BLaER1 (cell line): ENCODE measurements at regions not wholly inside any gene's neighbourhood (a gene's known extent, or its start where the extent isn't known, plus 50 kb on each side); places are given as distances from the start of the nearest gene placed in this dataset.
"Not testable (repeated sequence)": the region's sequence is repeated elsewhere in the genome, so short reads cannot be mapped to it uniquely, and the experiment has no call there.

Source experiments
- H3K27ac ChIP-seq: shearing (Covaris generic); formaldehyde crosslinking; 2 replicates; pipeline ENCODE4 v1.8.1; 2022
- H3K27me3 ChIP-seq: shearing (Covaris generic); formaldehyde crosslinking; 2 replicates; pipeline ENCODE4 v1.8.1; 2022
- H3K36me3 ChIP-seq: shearing (Covaris generic); formaldehyde crosslinking; 2 replicates; pipeline ENCODE4 v1.8.1; 2022
- H3K4me1 ChIP-seq: shearing (Covaris generic); formaldehyde crosslinking; 2 replicates; pipeline ENCODE4 v1.8.1; 2022
- H3K4me2 ChIP-seq: shearing (Covaris generic); formaldehyde crosslinking; 2 replicates; pipeline ENCODE4 v1.8.1; 2022
- H3K4me3 ChIP-seq: shearing (Covaris generic); formaldehyde crosslinking; 2 replicates; pipeline ENCODE4 v1.8.1; 2022
- H3K9ac ChIP-seq: shearing (Covaris generic); formaldehyde crosslinking; 2 replicates; pipeline ENCODE4 v1.8.1; 2022
- H3K9me3 ChIP-seq: shearing (Covaris generic); formaldehyde crosslinking; 2 replicates; pipeline ENCODE4 v1.8.1; 2022
- H4K20me1 ChIP-seq: shearing (Covaris generic); formaldehyde crosslinking; 2 replicates; pipeline ENCODE4 v1.8.1; 2022
- Cebpa-rat ChIP-seq: shearing (Covaris generic); IDR thresholded peaks from 2 replicates; pipeline ENCODE4 v1.8.1; 2022

- no peak overlapping the region for H3K27ac ChIP-seq
- H4K20me1 ChIP-seq = no peaks in the 10 kb centered on the region
- H3K9me3 ChIP-seq = peaks cover 8% of the 10 kb centered on the region; the same call in 1 of the 2 replicates
- no peak overlapping the region for H3K9ac ChIP-seq
- H3K4me2 ChIP-seq = no peak overlapping the region
- H3K4me3 ChIP-seq = no peak overlapping the region
- no peaks in the 10 kb centered on the region for H3K4me1 ChIP-seq
- H3K27me3 ChIP-seq = no peaks in the 10 kb centered on the region
- TF ChIP-seq Cebpa-rat = no peak
- no peaks in the 10 kb centered on the region for H3K36me3 ChIP-seq
Measured at GRCh38 chr4:117135634-117136354, 50.4 kb upstream of the TRAM1L1 start.

GRCh38 chr4:117137145-117137544 lies 51.8 kb upstream of the TRAM1L1 start:
- H3K27ac ChIP-seq = no peak overlapping the region
- H3K9ac ChIP-seq = no peak overlapping the region
- no peak for TF ChIP-seq Cebpa-rat
- no peaks in the 10 kb centered on the region for H3K4me1 ChIP-seq
- H3K4me3 ChIP-seq = no peak overlapping the region
- H3K9me3 ChIP-seq = peaks cover 8% of the 10 kb centered on the region; the same call in 1 of the 2 replicates
- H3K4me2 ChIP-seq = no peak overlapping the region
- no peaks in the 10 kb centered on the region for H4K20me1 ChIP-seq
- H3K27me3 ChIP-seq = no peaks in the 10 kb centered on the region
- no peaks in the 10 kb centered on the region for H3K36me3 ChIP-seq

- H4K20me1 ChIP-seq, H3K4me2 ChIP-seq, H3K36me3 ChIP-seq, H3K9ac ChIP-seq, H3K4me1 ChIP-seq, H3K4me3 ChIP-seq, H3K27ac ChIP-seq, H3K27me3 ChIP-seq, H3K9me3 ChIP-seq: not testable (repeated sequence)
Measured at GRCh38 chr4:117138732-117139131, 53.4 kb upstream of the TRAM1L1 start.

GRCh38 chr4:117154251-117154650 lies 68.9 kb upstream of the TRAM1L1 start:
- H3K36me3 ChIP-seq = no peaks in the 10 kb centered on the region
- no peak overlapping the region for H3K9ac ChIP-seq
- peaks cover 5% of the 10 kb centered on the region; the same call in 1 of the 2 replicates for H3K9me3 ChIP-seq
- no peak overlapping the region for H3K4me3 ChIP-seq
- no peak for TF ChIP-seq Cebpa-rat
- H3K27me3 ChIP-seq = no peaks in the 10 kb centered on the region
- H4K20me1 ChIP-seq = no peaks in the 10 kb centered on the region
- no peaks in the 10 kb centered on the region for H3K4me1 ChIP-seq
- H3K27ac ChIP-seq = no peak overlapping the region
- no peak overlapping the region for H3K4me2 ChIP-seq

- Histone ChIP-seq H3K4me2 (no peak overlapping the region), H3K27me3 (no peaks in the 10 kb centered on the region), H3K4me3 (no peak overlapping the region), H3K36me3 (no peaks in the 10 kb centered on the region), H3K9ac (no peak overlapping the region), H3K4me1 (no peaks in the 10 kb centered on the region), H4K20me1 (no peaks in the 10 kb centered on the region), H3K9me3 (no peaks in the 10 kb centered on the region), H3K27ac (no peak overlapping the region)
- TF ChIP-seq Cebpa-rat = no peak
Measured at GRCh38 chr4:117156806-117157205, 71.4 kb upstream of the TRAM1L1 start.

GRCh38 chr4:117157360-117157759 lies 72.0 kb upstream of the TRAM1L1 start:
- Histone ChIP-seq H3K9me3 (no peaks in the 10 kb centered on the region), H3K27me3 (no peaks in the 10 kb centered on the region), H3K4me1 (no peaks in the 10 kb centered on the region), H3K4me2 (no peak overlapping the region), H3K36me3 (no peaks in the 10 kb centered on the region), H4K20me1 (no peaks in the 10 kb centered on the region), H3K27ac (no peak overlapping the region), H3K4me3 (no peak overlapping the region), H3K9ac (no peak overlapping the region)
- no peak for TF ChIP-seq Cebpa-rat

DNA sequence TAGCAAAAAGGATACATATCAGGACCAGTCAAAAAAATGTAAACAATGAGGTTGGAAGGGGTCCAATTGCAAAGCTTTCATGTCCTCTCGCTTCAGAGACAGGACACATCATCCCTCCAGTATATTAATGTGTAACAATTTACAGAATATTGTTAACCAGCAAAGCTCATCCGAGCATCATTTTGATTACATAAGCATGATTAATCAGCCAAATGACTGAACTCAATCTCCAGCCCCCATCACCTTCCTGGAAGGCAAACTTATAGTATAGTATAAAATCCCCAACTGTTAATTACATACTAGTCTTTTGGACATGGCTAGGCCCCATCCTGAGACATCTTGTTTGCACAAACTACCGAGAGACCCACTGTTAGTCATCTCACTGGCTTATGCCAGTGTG lies 77.6 kb upstream of the TRAM1L1 start:
- Histone ChIP-seq H3K4me3 (no peak overlapping the region), H3K4me1 (no peaks in the 10 kb centered on the region), H3K4me2 (no peak overlapping the region), H3K27ac (no peak overlapping the region), H3K9ac (no peak overlapping the region), H3K36me3 (no peaks in the 10 kb centered on the region), H3K9me3 (no peaks in the 10 kb centered on the region), H3K27me3 (no peaks in the 10 kb centered on the region), H4K20me1 (no peaks in the 10 kb centered on the region)
- no peak for TF ChIP-seq Cebpa-rat

DNA sequence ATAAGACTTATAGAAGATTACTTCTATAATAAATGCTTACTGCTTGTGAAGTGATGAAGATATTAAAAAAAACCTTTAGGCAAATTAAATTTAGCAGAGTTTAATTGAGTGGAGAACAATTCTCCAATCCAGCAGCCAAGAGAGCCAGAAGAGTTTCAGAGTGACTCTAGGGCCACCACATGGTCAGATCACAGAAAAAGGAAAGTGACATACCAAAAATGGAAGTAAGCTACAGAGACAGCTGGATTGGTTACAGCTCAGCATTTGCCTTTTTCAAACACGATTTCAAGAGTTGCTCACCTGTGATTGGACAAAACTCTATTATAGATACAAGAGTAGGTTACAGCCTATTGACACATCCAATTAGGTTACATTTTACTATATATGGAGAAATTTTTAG lies 79.0 kb upstream of the TRAM1L1 start:
- Histone ChIP-seq H3K4me3 (no peak overlapping the region), H3K4me1 (no peaks in the 10 kb centered on the region), H3K9ac (no peak overlapping the region), H4K20me1 (no peaks in the 10 kb centered on the region), H3K4me2 (no peak overlapping the region), H3K27me3 (no peaks in the 10 kb centered on the region), H3K36me3 (no peaks in the 10 kb centered on the region), H3K9me3 (no peaks in the 10 kb centered on the region), H3K27ac (no peak overlapping the region)
- TF ChIP-seq Cebpa-rat = no peak

- H3K4me1 ChIP-seq, H3K36me3 ChIP-seq, H3K4me2 ChIP-seq, H4K20me1 ChIP-seq, H3K9ac ChIP-seq, H3K4me3 ChIP-seq, H3K27ac ChIP-seq, H3K9me3 ChIP-seq, H3K27me3 ChIP-seq: not testable (repeated sequence)
Measured at GRCh38 chr4:117175369-117175768, 90.0 kb upstream of the TRAM1L1 start.

- Histone ChIP-seq H3K9me3 (no peaks in the 10 kb centered on the region), H3K4me2 (no peak overlapping the region), H3K4me3 (no peak overlapping the region), H3K27me3 (no peaks in the 10 kb centered on the region), H3K36me3 (no peaks in the 10 kb centered on the region), H4K20me1 (no peaks in the 10 kb centered on the region), H3K9ac (no peak overlapping the region), H3K27ac (no peak overlapping the region), H3K4me1 (no peaks in the 10 kb centered on the region)
- no peak for TF ChIP-seq Cebpa-rat
Measured at GRCh38 chr4:117203231-117203630, 117.9 kb upstream of the TRAM1L1 start.

DNA sequence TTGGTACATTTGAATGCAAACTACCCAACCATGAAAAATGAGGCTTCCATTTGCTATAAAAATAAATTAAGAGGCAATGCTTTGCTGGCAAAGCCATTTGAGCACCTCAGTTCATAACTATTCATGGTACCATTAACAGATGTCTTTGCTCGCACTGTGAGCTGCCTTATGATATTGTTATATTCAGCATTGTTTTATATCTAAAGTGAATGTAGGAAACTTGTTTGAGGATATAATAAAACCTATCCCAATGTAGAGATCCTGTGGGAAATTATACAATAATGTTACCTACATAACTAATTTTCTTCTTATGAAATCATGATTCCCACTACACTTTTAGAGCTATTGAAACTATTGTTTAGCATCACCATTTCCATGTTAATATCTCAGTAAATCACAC lies 125.2 kb upstream of the TRAM1L1 start:
- H3K4me1 ChIP-seq = no peaks in the 10 kb centered on the region
- H3K27me3 ChIP-seq = no peaks in the 10 kb centered on the region
- no peak for TF ChIP-seq Cebpa-rat
- H3K9me3 ChIP-seq = no peaks in the 10 kb centered on the region
- H3K27ac ChIP-seq = no peak overlapping the region
- H3K4me2 ChIP-seq = no peak overlapping the region
- H3K36me3 ChIP-seq = no peaks in the 10 kb centered on the region
- no peaks in the 10 kb centered on the region for H4K20me1 ChIP-seq
- no peak overlapping the region for H3K9ac ChIP-seq
- no peak overlapping the region for H3K4me3 ChIP-seq
